ENCODE measurements at regions not wholly inside any gene's neighbourhood (a gene's known extent, or its start where the extent isn't known, plus 50 kb on each side); places are given as distances from the start of the nearest gene placed in this dataset.
"Not testable (repeated sequence)": the region's sequence is repeated elsewhere in the genome, so short reads cannot be mapped to it uniquely, and the experiment has no call there.

DNA sequence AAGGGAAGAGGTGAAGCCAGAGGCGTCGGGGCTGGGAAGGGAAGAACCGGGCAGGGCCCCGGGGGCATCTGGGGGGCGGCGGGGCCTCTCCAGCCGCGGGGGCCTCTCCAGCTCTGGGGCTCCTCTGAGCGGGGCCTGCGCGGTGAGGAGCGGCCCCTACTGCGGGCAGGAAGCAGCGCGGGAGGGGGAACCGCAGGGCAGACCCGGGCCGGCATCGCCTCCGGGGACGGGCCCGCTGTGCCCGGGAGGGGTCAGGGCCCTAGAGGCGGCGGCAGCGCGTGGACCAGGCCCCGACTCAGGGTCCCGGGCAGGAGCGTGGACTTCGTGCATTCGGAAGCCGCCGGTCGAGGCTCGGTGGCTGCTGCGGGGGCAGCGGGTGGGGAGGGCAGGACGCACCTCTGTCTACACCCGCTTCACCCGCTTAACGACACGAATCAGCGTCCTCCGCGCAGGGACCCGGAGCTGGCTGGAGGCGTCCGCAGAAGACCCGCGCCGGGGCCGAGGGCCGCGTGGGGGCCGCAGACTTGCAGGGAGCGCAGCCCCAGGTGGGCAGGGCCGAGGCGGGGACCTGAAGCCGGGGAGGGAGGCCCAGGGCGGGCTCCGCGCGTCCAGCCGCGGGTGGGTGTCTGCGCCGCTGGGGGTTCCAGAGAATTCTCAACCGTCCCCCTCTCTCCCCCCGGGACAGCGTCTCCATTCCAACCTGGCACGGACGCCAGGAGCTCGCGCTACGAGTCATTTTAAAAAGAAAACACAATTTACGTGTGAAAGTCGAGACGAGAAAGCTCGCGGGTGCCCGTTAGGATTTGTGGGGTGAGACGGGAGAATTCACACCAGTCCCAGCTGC is 345.0 kb downstream of the ADGRD1 start:
- not testable (repeated sequence) for H3K27ac ChIP-seq (ENCODE audit: low read depth, low read length); H3K4me3 ChIP-seq (ENCODE audit: low read length); H3K27me3 ChIP-seq (ENCODE audit: control insufficient read depth, insufficient read depth, low read length); H3K4me1 ChIP-seq (ENCODE audit: control insufficient read depth, insufficient read depth, low read length); H3K9ac ChIP-seq (ENCODE audit: low read length); H3K36me3 ChIP-seq (ENCODE audit: control insufficient read depth, insufficient read depth, low read length)

DNA sequence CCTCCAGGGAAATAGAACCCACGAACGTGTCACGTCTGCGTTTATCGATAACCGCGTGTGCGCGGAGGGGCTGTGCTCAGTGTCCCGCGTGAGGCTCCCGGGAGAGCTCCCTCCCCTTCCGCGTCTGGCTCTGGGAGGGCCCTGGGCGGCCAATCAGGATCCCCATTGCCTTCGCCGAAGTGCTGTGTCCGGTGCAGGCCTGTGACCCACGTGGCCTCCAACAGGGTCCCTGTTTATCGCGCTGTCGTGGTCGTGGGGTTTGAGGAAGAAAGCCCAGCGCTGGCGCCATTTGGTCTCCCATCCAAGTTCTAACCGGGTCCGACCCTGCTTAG is 345.6 kb downstream of the ADGRD1 start:
- H3K27me3 ChIP-seq (ENCODE audit: control insufficient read depth, insufficient read depth, low read length); H3K4me1 ChIP-seq (ENCODE audit: control insufficient read depth, insufficient read depth, low read length); H3K36me3 ChIP-seq (ENCODE audit: control insufficient read depth, insufficient read depth, low read length); H3K27ac ChIP-seq (ENCODE audit: low read depth, low read length); H3K9ac ChIP-seq (ENCODE audit: low read length); H3K4me3 ChIP-seq (ENCODE audit: low read length): not testable (repeated sequence)

DNA sequence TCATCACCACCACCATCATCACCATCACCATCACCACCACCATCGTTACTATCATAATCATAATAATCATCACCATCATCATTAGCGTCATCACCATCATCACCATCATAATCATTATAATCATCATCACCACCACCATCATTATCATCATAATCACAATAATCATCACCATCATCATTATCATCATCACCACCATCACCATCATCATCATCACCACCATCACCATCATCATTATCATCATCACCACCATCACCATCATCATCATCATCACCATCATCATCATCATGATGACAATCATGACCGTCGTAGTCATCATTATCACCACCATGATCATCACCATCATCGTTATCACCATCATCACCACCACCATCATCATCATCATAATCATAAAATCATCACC is 349.9 kb downstream of the ADGRD1 start:
- H3K4me3 ChIP-seq (ENCODE audit: low read length); H3K27me3 ChIP-seq (ENCODE audit: control insufficient read depth, insufficient read depth, low read length): not testable (repeated sequence)

DNA sequence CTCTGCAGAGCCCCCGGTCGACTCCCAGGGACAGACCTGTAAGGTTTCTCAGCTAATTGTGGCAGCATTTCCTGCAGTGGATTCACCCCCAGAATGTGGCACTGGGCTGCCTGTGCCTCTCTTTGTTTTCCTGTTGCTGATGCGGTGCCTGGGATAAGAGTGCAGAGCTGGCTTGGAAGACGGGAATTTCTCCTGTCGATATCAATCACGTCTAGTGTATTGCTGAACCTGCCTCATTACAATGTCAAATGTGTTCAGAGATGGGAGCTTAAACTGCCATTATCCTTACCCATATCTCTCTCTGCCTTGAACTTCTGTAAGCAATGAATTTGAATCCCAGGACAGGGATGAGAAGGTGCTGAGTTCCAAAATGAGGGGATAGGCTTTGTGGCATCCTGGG is 350.9 kb downstream of the ADGRD1 start:
- H3K4me1 ChIP-seq (ENCODE audit: control insufficient read depth, insufficient read depth, low read length); H3K27ac ChIP-seq (ENCODE audit: low read depth, low read length); H3K4me3 ChIP-seq (ENCODE audit: low read length); H3K27me3 ChIP-seq (ENCODE audit: control insufficient read depth, insufficient read depth, low read length); H3K36me3 ChIP-seq (ENCODE audit: control insufficient read depth, insufficient read depth, low read length); H3K9ac ChIP-seq (ENCODE audit: low read length): not testable (repeated sequence)

More for the DNA sequence above, 349.9 kb downstream of the ADGRD1 start:
- not testable (repeated sequence) for H3K36me3 ChIP-seq (ENCODE audit: control insufficient read depth, insufficient read depth, low read length); H3K27ac ChIP-seq (ENCODE audit: low read depth, low read length); H3K9ac ChIP-seq (ENCODE audit: low read length); H3K4me1 ChIP-seq (ENCODE audit: control insufficient read depth, insufficient read depth, low read length)

DNA sequence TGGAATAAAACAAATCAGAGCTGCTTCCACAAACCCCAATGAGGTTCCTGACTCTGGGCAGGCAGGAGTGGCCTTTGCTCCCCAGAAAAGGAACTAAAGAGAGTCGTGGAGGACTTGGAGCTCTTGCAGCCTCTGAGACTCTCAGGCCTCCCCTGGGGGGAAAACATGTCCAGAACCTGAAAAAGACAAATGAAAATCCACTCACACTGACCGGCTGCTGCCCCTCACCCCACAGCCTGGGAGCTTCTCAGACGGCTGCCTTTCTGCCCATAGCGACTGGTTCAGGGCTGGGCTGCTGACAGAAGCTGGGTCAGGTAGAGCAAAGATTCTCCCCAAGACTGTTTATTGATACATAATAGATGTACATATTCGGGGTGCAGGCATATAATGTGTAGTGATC is 356.0 kb downstream of the ADGRD1 start:
- Histone ChIP-seq H3K27ac (ENCODE audit: low read depth, low read length) (no peak overlapping the region), H3K36me3 (ENCODE audit: control insufficient read depth, insufficient read depth, low read length) (no peaks in the 10 kb centered on the region)

DNA sequence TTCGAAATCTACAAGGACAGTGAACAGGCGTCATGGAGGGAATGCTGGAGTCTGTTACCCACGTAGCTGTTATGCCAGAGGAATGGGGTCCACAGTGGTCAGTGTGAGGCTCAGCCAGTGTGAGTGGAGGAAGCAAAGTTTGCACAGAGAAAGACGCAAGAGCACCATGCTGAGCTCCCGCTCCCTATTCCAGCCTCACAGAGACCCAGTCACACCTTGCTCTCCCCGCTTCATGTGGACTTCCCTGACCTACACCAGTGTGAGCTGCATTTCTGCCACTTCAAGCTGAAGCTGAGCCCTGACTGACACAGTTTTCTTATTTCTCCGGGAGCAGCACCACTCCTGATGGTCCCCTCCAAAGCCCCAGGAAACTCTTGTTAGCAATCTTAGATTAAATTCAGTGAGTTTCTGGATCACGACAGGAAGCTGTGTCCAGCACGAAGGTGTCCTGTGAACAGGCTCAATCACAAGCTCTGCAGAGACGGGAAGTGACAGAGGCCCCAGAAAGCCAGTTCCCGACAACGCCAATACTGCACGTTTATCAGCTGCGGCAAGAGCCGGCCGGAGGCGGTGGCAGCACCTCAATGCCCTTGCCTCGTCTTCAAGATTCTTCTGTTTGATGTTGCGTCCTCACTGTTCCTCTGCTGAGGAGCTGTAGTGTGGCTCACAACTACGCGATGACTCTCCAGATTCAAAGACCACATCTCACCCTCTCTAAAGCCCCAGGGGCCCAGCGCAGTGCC is 356.7 kb downstream of the ADGRD1 start:
- not testable (repeated sequence) for H3K27ac ChIP-seq (ENCODE audit: low read depth, low read length); H3K4me3 ChIP-seq (ENCODE audit: low read length); H3K9ac ChIP-seq (ENCODE audit: low read length); H3K4me1 ChIP-seq (ENCODE audit: control insufficient read depth, insufficient read depth, low read length); H3K27me3 ChIP-seq (ENCODE audit: control insufficient read depth, insufficient read depth, low read length); H3K36me3 ChIP-seq (ENCODE audit: control insufficient read depth, insufficient read depth, low read length)

More for the DNA sequence above, 356.0 kb downstream of the ADGRD1 start:
- no peak overlapping the region for H3K4me3 ChIP-seq (ENCODE audit: low read length)
- no peak overlapping the region for H3K9ac ChIP-seq (ENCODE audit: low read length)
- no peaks in the 10 kb centered on the region for H3K27me3 ChIP-seq (ENCODE audit: control insufficient read depth, insufficient read depth, low read length)
- no peaks in the 10 kb centered on the region for H3K4me1 ChIP-seq (ENCODE audit: control insufficient read depth, insufficient read depth, low read length)

DNA sequence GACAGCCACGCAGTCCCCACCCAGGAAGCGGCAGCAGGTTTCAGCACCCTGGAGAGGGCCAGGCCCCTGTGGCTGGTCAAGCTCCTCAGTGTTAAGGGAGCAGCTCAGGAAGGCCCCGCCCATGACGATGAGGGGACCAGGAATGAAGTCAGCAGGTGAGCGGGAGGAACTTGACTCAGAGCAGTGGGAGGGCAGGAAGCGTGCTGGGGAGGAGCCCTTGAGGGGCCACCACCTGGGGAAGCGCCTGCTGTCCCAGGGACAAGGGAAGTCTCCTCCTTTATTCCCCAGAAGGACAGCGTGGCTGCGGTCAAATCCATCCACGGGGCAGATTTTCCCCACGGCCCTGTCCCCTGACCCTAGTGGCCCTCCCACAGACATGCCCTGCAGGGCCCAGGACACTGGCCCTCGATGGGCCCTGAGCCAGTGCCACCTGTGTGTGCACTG is 357.6 kb downstream of the ADGRD1 start:
- H3K36me3 ChIP-seq (ENCODE audit: control insufficient read depth, insufficient read depth, low read length); H3K27me3 ChIP-seq (ENCODE audit: control insufficient read depth, insufficient read depth, low read length); H3K9ac ChIP-seq (ENCODE audit: low read length); H3K4me3 ChIP-seq (ENCODE audit: low read length); H3K4me1 ChIP-seq (ENCODE audit: control insufficient read depth, insufficient read depth, low read length); H3K27ac ChIP-seq (ENCODE audit: low read depth, low read length): not testable (repeated sequence)

DNA sequence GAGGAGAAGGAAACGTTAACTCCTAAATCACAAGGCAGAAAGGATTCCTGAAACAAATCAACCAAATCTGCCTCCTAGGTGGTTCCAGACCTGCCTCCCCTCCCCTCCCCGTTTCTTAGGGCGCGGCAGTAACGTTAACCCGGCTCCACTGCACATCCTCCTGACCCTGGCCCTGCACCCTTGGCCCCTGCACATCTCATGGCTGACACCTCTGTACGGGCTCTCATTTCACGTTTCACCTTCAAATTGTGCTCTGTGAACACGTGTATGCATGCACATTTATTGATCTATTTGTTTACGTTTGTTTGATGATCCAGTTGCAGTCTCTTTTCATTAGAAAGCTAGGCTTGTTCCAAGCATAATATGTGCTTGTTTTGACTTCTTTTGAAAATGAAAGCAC is 358.1 kb downstream of the ADGRD1 start:
- Histone ChIP-seq H3K9ac (ENCODE audit: low read length) (no peak overlapping the region), H3K4me1 (ENCODE audit: control insufficient read depth, insufficient read depth, low read length) (no peaks in the 10 kb centered on the region), H3K36me3 (ENCODE audit: control insufficient read depth, insufficient read depth, low read length) (no peaks in the 10 kb centered on the region), H3K27me3 (ENCODE audit: control insufficient read depth, insufficient read depth, low read length) (no peaks in the 10 kb centered on the region), H3K4me3 (ENCODE audit: low read length) (no peak overlapping the region), H3K27ac (ENCODE audit: low read depth, low read length) (no peak overlapping the region)

DNA sequence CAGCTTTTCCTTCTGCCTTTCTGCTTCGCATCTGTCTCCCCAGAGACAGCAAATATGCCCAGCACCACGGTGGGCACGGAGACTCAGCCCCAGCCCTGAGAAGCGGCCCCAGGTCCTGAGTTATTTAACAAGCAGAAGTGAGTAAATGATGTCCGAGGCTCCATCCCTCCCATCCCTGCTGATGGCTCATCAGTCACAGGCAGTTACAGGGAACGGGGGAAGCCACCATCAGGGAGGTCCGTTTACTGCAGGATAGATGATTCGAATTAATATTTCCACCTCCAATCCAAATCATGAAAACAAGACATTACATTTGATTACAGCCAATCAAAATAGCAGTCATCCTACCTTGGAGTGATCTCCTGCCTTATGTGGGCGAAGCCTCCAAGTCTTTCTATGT is 358.7 kb downstream of the ADGRD1 start:
- H3K36me3 ChIP-seq (ENCODE audit: control insufficient read depth, insufficient read depth, low read length); H3K4me3 ChIP-seq (ENCODE audit: low read length); H3K27me3 ChIP-seq (ENCODE audit: control insufficient read depth, insufficient read depth, low read length); H3K4me1 ChIP-seq (ENCODE audit: control insufficient read depth, insufficient read depth, low read length); H3K9ac ChIP-seq (ENCODE audit: low read length); H3K27ac ChIP-seq (ENCODE audit: low read depth, low read length): not testable (repeated sequence)

DNA sequence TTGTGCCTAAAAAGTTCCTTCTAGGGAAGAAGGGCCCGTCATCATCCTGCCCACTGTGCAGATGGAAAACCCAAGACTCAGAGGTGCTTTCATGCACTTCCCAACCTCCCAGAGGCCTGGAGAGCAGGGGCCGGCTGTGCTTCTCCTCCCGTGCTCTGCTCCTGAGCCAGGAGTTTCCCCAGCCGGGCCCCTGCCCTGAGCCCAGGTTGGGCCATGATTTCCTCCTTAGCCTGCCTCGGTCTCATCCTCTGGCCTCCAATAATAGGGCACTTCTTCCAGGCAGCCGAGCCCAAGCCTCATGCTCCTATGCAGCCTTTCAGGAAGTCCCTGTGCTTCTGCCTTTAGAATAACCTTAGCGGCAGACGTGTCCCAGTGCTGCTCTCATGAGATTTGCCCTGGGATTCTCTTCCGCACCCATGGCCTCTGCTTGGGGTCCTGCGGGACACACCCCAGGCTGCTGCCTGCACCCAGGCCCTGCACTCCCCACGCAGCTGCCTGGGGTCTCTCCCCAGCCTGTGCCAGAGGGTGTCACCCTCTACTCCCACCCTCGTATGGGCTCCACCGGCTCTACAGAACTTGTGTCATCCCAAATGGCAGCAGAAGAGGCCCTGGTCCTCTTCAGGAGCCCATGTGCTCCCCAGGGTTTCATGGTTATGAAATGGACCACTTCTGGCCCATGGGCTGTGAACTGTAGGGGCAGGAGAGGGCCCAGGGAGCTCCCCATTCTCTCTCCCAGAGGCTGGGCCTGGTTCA is 359.3 kb downstream of the ADGRD1 start:
- H3K36me3 ChIP-seq (ENCODE audit: control insufficient read depth, insufficient read depth, low read length): no peaks in the 10 kb centered on the region
- H3K9ac ChIP-seq (ENCODE audit: low read length): no peak overlapping the region
- no peak overlapping the region for H3K27ac ChIP-seq (ENCODE audit: low read depth, low read length)
- H3K4me3 ChIP-seq (ENCODE audit: low read length): no peak overlapping the region
- H3K4me1 ChIP-seq (ENCODE audit: control insufficient read depth, insufficient read depth, low read length): no peaks in the 10 kb centered on the region
- no peaks in the 10 kb centered on the region for H3K27me3 ChIP-seq (ENCODE audit: control insufficient read depth, insufficient read depth, low read length)

DNA sequence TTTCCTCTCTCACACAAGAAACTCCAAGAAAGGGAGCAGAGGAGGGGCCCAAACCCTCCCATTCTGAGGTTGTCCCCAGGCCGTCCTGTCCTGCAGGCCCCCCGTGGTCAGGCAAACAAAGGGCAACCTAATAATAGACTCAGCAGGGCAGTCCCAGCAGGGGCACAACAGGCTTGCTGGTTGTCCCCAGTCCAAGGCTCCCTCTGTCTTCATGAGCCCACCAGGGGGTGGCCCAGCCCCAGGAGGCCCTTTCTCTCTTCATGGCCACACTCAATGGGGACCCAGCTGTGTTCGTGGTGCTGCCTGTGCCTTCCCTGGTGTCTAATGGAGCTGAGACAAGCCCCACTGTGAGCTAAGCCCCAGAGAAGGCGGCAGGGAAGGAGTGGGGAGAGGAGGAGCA is 359.9 kb downstream of the ADGRD1 start:
- Histone ChIP-seq H3K27ac (ENCODE audit: low read depth, low read length) (no peak overlapping the region), H3K27me3 (ENCODE audit: control insufficient read depth, insufficient read depth, low read length) (no peaks in the 10 kb centered on the region), H3K4me1 (ENCODE audit: control insufficient read depth, insufficient read depth, low read length) (no peaks in the 10 kb centered on the region), H3K36me3 (ENCODE audit: control insufficient read depth, insufficient read depth, low read length) (no peaks in the 10 kb centered on the region), H3K9ac (ENCODE audit: low read length) (no peak overlapping the region), H3K4me3 (ENCODE audit: low read length) (no peak overlapping the region)

DNA sequence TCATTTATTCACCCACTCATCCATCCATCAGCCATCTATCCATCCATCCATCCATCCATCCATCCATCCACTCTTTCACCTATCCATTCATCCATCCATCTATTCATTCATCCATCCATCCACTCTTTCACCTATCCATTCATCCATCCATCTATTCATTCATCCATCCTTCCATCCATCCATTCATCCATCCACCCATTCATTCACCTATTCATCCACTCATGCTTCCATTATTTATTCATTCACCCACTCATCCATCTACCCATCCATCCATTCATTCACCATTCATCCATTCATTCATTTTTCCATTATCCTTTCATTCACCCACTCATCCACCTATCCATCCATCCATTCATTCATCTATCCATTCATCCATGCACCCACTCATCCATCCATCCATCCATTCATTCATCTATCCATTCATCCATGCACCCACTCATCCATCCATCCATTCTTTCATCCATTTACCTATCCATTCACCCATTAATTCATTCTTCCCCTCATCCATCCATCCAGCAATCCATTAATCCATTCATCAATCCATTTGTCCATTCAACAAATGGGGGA is 360.9 kb downstream of the ADGRD1 start:
- H3K4me1 ChIP-seq (ENCODE audit: control insufficient read depth, insufficient read depth, low read length): no peaks in the 10 kb centered on the region
- no peaks in the 10 kb centered on the region for H3K36me3 ChIP-seq (ENCODE audit: control insufficient read depth, insufficient read depth, low read length)
- H3K27me3 ChIP-seq (ENCODE audit: control insufficient read depth, insufficient read depth, low read length): no peaks in the 10 kb centered on the region
- no peak overlapping the region for H3K9ac ChIP-seq (ENCODE audit: low read length)
- no peak overlapping the region for H3K27ac ChIP-seq (ENCODE audit: low read depth, low read length)
- no peak overlapping the region for H3K4me3 ChIP-seq (ENCODE audit: low read length)

Data from rectal smooth muscle tissue (tissue), 1 donor.